H1 (cell line): ENCODE measurements at regions not wholly inside any gene's neighbourhood (a gene's known extent, or its start where the extent isn't known, plus 50 kb on each side); places are given as distances from the start of the nearest gene placed in this dataset.

Experiments used
- CTCF ChIA-PET: fragments of 300-600 bp; sonication (Branson Sonifier 250); formaldehyde crosslinking; loops from one replicate; lab custom pipeline; 2021; ENCODE audit not compliant: partially characterized antibody; lab: Charles Lee
- POLR2A ChIA-PET: fragments of 300-600 bp; sonication (Branson Sonifier 250); formaldehyde crosslinking; loops from one replicate; lab custom pipeline; 2021; ENCODE audit warnings: inconsistent platforms; ENCODE audit not compliant: partially characterized antibody; lab: Charles Lee
- DNase-seq, 2 experiments: peaks; one replicate each; pipeline versions ENCODE4 v3.0.0 to v3.0.0-alpha.2; 2010 to 2022; ENCODE audit warnings: low spot score in 2 of 2, low read depth in 1 of 2, mixed read lengths in 1 of 2
- FAIRE-seq: peaks from 2 replicates; lab custom pipeline; 2011; peaks lifted over from hg19 to GRCh38; lab: Jason Lieb, UNC
- H2AFZ ChIP-seq: 2 replicates; pipeline ENCODE4 v1.8.1; 2012; ENCODE audit warnings: low read length, inconsistent platforms
- H2AK5ac ChIP-seq: 2 replicates; pipeline ENCODE4 v1.6.1; 2013; ENCODE audit warnings: low read depth, low read length
- H2BK120ac ChIP-seq: replicated peaks from 2 replicates; pipeline ENCODE3; 2013; ENCODE audit warnings: low read depth, low read length, inconsistent platforms
- H2BK12ac ChIP-seq: 2 replicates; pipeline ENCODE4 v1.6.1; 2013; ENCODE audit warnings: low read depth, low read length
- H2BK15ac ChIP-seq: 2 replicates; pipeline ENCODE4 v1.6.1; 2013; ENCODE audit warnings: low read length
- H2BK20ac ChIP-seq: 2 replicates; pipeline ENCODE4 v1.6.1; 2013; ENCODE audit warnings: low read length
- H2BK5ac ChIP-seq: 2 replicates; pipeline ENCODE4 v1.6.1; 2013; ENCODE audit warnings: low read depth, low read length
- H3K14ac ChIP-seq: 2 replicates; pipeline ENCODE4 v1.6.1; 2013; ENCODE audit warnings: inconsistent platforms; ENCODE audit not compliant: insufficient read length
- H3K18ac ChIP-seq: 2 replicates; pipeline ENCODE4 v1.6.1; 2013; ENCODE audit warnings: low read length; ENCODE audit errors: extremely low read depth
- H3K23ac ChIP-seq: 2 replicates; pipeline ENCODE4 v1.6.1; 2013; ENCODE audit warnings: inconsistent platforms; ENCODE audit not compliant: insufficient read length
- H3K23me2 ChIP-seq: 2 replicates; pipeline ENCODE4 v1.6.1; 2013; ENCODE audit warnings: low read depth, low read length
- H3K27ac ChIP-seq: 2 replicates; pipeline ENCODE4 v1.6.1; 2011; ENCODE audit warnings: low read depth, low read length, inconsistent platforms
- H3K27me3 ChIP-seq, 4 experiments: replicated peaks in 1 of 4; 1 replicate in 1 of 4; 2 replicates in 3 of 4; pipeline versions ENCODE4 v1.6.1 to v1.8.1; 2011 to 2013; ENCODE audit warnings: low read length in 3 of 4, mild to moderate bottlenecking in 3 of 4, inconsistent platforms in 2 of 4, mixed read lengths in 2 of 4, moderate library complexity in 1 of 4; ENCODE audit not compliant: control insufficient read depth in 3 of 4, insufficient read depth in 3 of 4; ENCODE audit errors: extremely low read depth in 1 of 4
- H3K36me3 ChIP-seq, 4 experiments: 2 replicates each; pipeline versions ENCODE4 v1.6.1 to v1.8.1; 2011 to 2013; ENCODE audit warnings: mild to moderate bottlenecking in 4 of 4, low read length in 3 of 4, moderate library complexity in 2 of 4, control low read depth in 1 of 4, inconsistent platforms in 1 of 4; ENCODE audit not compliant: insufficient read depth in 4 of 4, control insufficient read depth in 2 of 4
- H3K4ac ChIP-seq: replicated peaks from 2 replicates; pipeline ENCODE3; 2013; ENCODE audit warnings: low read length, low read depth, mixed read lengths, inconsistent platforms; ENCODE audit not compliant: insufficient read length
- H3K4me1 ChIP-seq, 4 experiments: replicated peaks in 1 of 4; 1 replicate in 1 of 4; 2 replicates in 3 of 4; pipeline versions ENCODE4 v1.6.1 to v1.8.1; 2011 to 2013; ENCODE audit warnings: low read length in 3 of 4, inconsistent platforms in 2 of 4, mixed read lengths in 1 of 4; ENCODE audit not compliant: insufficient read depth in 4 of 4, control insufficient read depth in 3 of 4
- H3K4me2 ChIP-seq, 2 experiments: 2 replicates each; pipeline versions ENCODE4 v1.6.1 to v1.8.1; 2011 to 2013; ENCODE audit warnings: low read depth in 2 of 2, low read length in 2 of 2, control low read depth in 1 of 2, inconsistent platforms in 1 of 2, mild to moderate bottlenecking in 1 of 2; ENCODE audit not compliant: insufficient read depth in 1 of 2
- H3K4me3 ChIP-seq, 4 experiments: fragments of 200-600, 300-600 bp in 1 of 4; sonication (generic), shearing (Covaris generic), sonication (Bioruptor Twin) in 1 of 4; 2 replicates each; pipeline versions ENCODE4 v1.5.1 to v1.8.1; 2011 to 2016; ENCODE audit warnings: low read length in 4 of 4, low read depth in 3 of 4, control low read depth in 2 of 4, inconsistent platforms in 2 of 4, mild to moderate bottlenecking in 2 of 4, mixed read lengths in 1 of 4, moderate library complexity in 1 of 4; ENCODE audit not compliant: insufficient read depth in 2 of 4; ENCODE audit errors: extremely low read depth in 1 of 4
- H3K56ac ChIP-seq: replicated peaks from 2 replicates; pipeline ENCODE3; 2013; ENCODE audit warnings: low read depth, mild to moderate bottlenecking, mixed read lengths, low read length, inconsistent platforms; ENCODE audit not compliant: insufficient read length
- H3K79me1 ChIP-seq: 2 replicates; pipeline ENCODE4 v1.6.1; 2013; ENCODE audit warnings: low read depth, low read length, control low read depth
- H3K79me2 ChIP-seq, 2 experiments: 2 replicates each; pipeline versions ENCODE4 v1.6.1 to v1.8.1; 2012 to 2013; ENCODE audit warnings: low read length in 2 of 2, mild to moderate bottlenecking in 2 of 2, inconsistent platforms in 1 of 2; ENCODE audit not compliant: insufficient read depth in 2 of 2, control insufficient read depth in 1 of 2
- H3K9ac ChIP-seq, 4 experiments: replicated peaks in 1 of 4; 1 replicate in 1 of 4; 2 replicates in 3 of 4; pipeline versions ENCODE4 v1.6.1 to v1.8.1; 2011 to 2013; ENCODE audit warnings: low read depth in 3 of 4, low read length in 3 of 4, control low read depth in 2 of 4, mild to moderate bottlenecking in 2 of 4, moderate library complexity in 2 of 4, inconsistent platforms in 1 of 4; ENCODE audit errors: extremely low read depth in 1 of 4
- H3K9me3 ChIP-seq, 2 experiments: 2 replicates each; pipeline versions ENCODE4 v1.6.1 to v1.8.1; 2012 to 2013; ENCODE audit warnings: mild to moderate bottlenecking in 2 of 2, moderate library complexity in 2 of 2, control low read depth in 1 of 2, inconsistent platforms in 1 of 2, low read depth in 1 of 2, low read length in 1 of 2, mixed read lengths in 1 of 2; ENCODE audit not compliant: insufficient read depth in 2 of 2
- H4K20me1 ChIP-seq, 2 experiments: replicated peaks in 1 of 2; 2 replicates each; pipeline versions ENCODE3 to v1.8.1; 2011 to 2013; ENCODE audit warnings: inconsistent platforms in 2 of 2, low read length in 2 of 2, mild to moderate bottlenecking in 1 of 2; ENCODE audit not compliant: insufficient read depth in 2 of 2, control insufficient read depth in 1 of 2
- H4K5ac ChIP-seq: 2 replicates; pipeline ENCODE4 v1.6.1; 2013; ENCODE audit warnings: low read length, low read depth, mixed read lengths, inconsistent platforms; ENCODE audit not compliant: insufficient read length
- H4K8ac ChIP-seq: 2 replicates; pipeline ENCODE4 v1.8.0; 2013; ENCODE audit warnings: mild to moderate bottlenecking, moderate library complexity, low read length, inconsistent platforms; ENCODE audit not compliant: insufficient read depth; ENCODE audit errors: extremely low read depth
- H4K91ac ChIP-seq: replicated peaks from 2 replicates; pipeline ENCODE3; 2013; ENCODE audit warnings: low read length, mixed read lengths, inconsistent platforms; ENCODE audit not compliant: insufficient read length
- BCL11A ChIP-seq, 2 experiments: IDR thresholded peaks; one replicate each; pipeline ENCODE4 v1.6.1; 2011; ENCODE audit warnings: low read depth in 2 of 2, low read length in 2 of 2, mild to moderate bottlenecking in 2 of 2
- CEBPB ChIP-seq: IDR thresholded peaks from 2 replicates; pipeline ENCODE4 v1.6.1; 2012; ENCODE audit warnings: low read depth, low read length
- CHD1 ChIP-seq: IDR thresholded peaks from 2 replicates; pipeline ENCODE4 v1.6.1; 2012; ENCODE audit warnings: low read depth, low read length, improper control_type of control experiment
- KDM4A ChIP-seq: IDR thresholded peaks from one replicate; pipeline ENCODE4 v1.7.1; 2012; ENCODE audit warnings: low read depth, mild to moderate bottlenecking, moderate library complexity, low read length, inconsistent platforms; ENCODE audit not compliant: severe bottlenecking
- MAFK ChIP-seq: IDR thresholded peaks from 2 replicates; pipeline ENCODE4 v1.6.1; 2012; ENCODE audit warnings: low read depth, mild to moderate bottlenecking, improper control_type of control experiment, low read length
- POLR2A ChIP-seq, 2 experiments: IDR thresholded peaks; 1 replicate in 1 of 2; 2 replicates in 1 of 2; pipeline ENCODE4 v1.6.1; 2011; ENCODE audit warnings: low read depth in 2 of 2, low read length in 2 of 2, mild to moderate bottlenecking in 2 of 2; ENCODE audit errors: control extremely low read depth in 1 of 2
- RBBP5 ChIP-seq: IDR thresholded peaks from 2 replicates; pipeline ENCODE4 v1.7.1; 2012; ENCODE audit warnings: low read depth, mild to moderate bottlenecking, inconsistent platforms, low read length, moderate library complexity, borderline replicate concordance
- SIRT6 ChIP-seq: IDR thresholded peaks from one replicate; pipeline ENCODE4 v1.7.1; 2012; ENCODE audit warnings: low read length, inconsistent platforms
- SP2 ChIP-seq: IDR thresholded peaks from 2 replicates; pipeline ENCODE4 v1.6.1; 2012; ENCODE audit warnings: mild to moderate bottlenecking, low read length, inconsistent platforms
- TAF7 ChIP-seq: optimal IDR thresholded peaks from 2 replicates; pipeline ENCODE3; 2011; ENCODE audit warnings: low read depth, mild to moderate bottlenecking, inconsistent platforms, low read length, moderate library complexity, borderline replicate concordance
- WGBS, 2 experiments: shearing (Covaris generic) in 1 of 2; methylation state at CpG; one replicate each; pipeline versions ENCODE4 v1.1.6 to v1.1.7; 2013 to 2015; ENCODE audit warnings: low lambda C conversion rate in 2 of 2, mixed read lengths in 2 of 2, inconsistent platforms in 1 of 2, low coverage in 1 of 2, missing lambda C conversion rate in 1 of 2; ENCODE audit not compliant: insufficient replicate concordance in 2 of 2, insufficient coverage in 1 of 2, insufficient read length in 1 of 2; ENCODE audit errors: extremely low coverage in 1 of 2, missing lambda C conversion rate in 1 of 2; 5-methylcytosine and 5-hydroxymethylcytosine counted together
- TF ChIP-seq, protein P1 (sequence below): IDR thresholded peaks from 2 replicates; pipeline ENCODE4 v1.6.1; 2012; ENCODE audit warnings: inconsistent platforms

DNA sequence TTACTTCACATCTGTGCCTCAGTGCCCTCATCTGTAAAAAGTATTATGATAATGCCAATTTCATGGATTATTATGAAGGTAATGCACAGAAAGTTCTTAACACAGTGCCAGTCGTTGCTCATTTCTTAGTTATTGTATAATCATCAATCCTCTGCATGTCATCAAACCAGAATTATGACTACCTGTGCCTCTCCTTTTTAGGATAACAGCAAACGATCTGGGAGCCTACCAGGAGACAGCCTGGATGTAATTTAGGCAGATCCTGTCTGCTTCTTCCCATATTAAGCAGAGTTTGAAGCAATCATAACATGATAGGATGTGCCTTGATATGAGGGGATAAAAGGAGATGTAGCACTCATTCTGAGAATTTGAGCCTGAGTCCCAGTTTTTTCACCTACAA, 177.4 kb upstream of the DPT start:
- no peak overlapping the region for H4K91ac ChIP-seq
- no peak overlapping the region for H4K8ac ChIP-seq
- POLR2A ChIA-PET, result no interaction called here
- H4K20me1 ChIP-seq, result no peaks in the 10 kb centered on the region
- no peak overlapping the region for H3K23ac ChIP-seq
- no peak overlapping the region for H2BK12ac ChIP-seq
- no peak for TF ChIP-seq BCL11A (IDR thresholded peaks at IDR 0.05; ENCODE audit: low read depth in 2 of 2, low read length in 2 of 2)
- no peak for TF ChIP-seq CHD1
- TF ChIP-seq POLR2A (IDR thresholded peaks at IDR 0.05; ENCODE audit: control extremely low read depth in 1 of 2, low read depth in 2 of 2, low read length in 2 of 2), result no peak
- no peak for TF ChIP-seq SP2
- no peak for TF ChIP-seq TAF7
- TF ChIP-seq, protein P1, sequence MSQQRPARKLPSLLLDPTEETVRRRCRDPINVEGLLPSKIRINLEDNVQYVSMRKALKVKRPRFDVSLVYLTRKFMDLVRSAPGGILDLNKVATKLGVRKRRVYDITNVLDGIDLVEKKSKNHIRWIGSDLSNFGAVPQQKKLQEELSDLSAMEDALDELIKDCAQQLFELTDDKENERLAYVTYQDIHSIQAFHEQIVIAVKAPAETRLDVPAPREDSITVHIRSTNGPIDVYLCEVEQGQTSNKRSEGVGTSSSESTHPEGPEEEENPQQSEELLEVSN, result no peak
- no peak for TF ChIP-seq RBBP5
- TF ChIP-seq SIRT6, result no peak
- no peak for TF ChIP-seq KDM4A
- TF ChIP-seq CEBPB, result no peak
- TF ChIP-seq MAFK, result no peak
- CTCF ChIA-PET, result no interaction called here
- no peaks in the 10 kb centered on the region for H3K79me2 ChIP-seq
- no peaks in the 10 kb centered on the region for H3K79me1 ChIP-seq
- H2BK15ac ChIP-seq, result no peak overlapping the region
- H2BK5ac ChIP-seq, result no peak overlapping the region
- H2AK5ac ChIP-seq, result no peak overlapping the region
- H3K56ac ChIP-seq, result no peak overlapping the region
- H3K4me2 ChIP-seq, result no peak overlapping the region
- no peaks in the 10 kb centered on the region for H3K36me3 ChIP-seq
- no peaks in the 10 kb centered on the region for H3K9me3 ChIP-seq
- H3K4me3 ChIP-seq, result no peak overlapping the region
- no peak overlapping the region for H3K14ac ChIP-seq
- H2BK120ac ChIP-seq, result no peak overlapping the region
- WGBS, 2 experiments, result 82% methylated on average over 2 of the region's 2 CpGs; no CpG with 5 or more reads in 1 of the 2 experiments
- H2BK20ac ChIP-seq, result no peak overlapping the region
- H3K27me3 ChIP-seq, result no peaks in the 10 kb centered on the region
- no peaks in the 10 kb centered on the region for H3K4me1 ChIP-seq
- H3K9ac ChIP-seq, result no peak overlapping the region
- no peak for FAIRE-seq
- H3K4ac ChIP-seq, result no peak overlapping the region
- no peak overlapping the region for H4K5ac ChIP-seq
- H2AFZ ChIP-seq, result no peak overlapping the region
- no peak overlapping the region for H3K27ac ChIP-seq
- no peaks in the 10 kb centered on the region for H3K23me2 ChIP-seq
- no peak for DNase-seq
- H3K18ac ChIP-seq, result no peak overlapping the region
